Astrocyte of the cerebellum (primary cell): ENCODE measurements at regions not wholly inside any gene's neighbourhood (a gene's known extent, or its start where the extent isn't known, plus 50 kb on each side); places are given as distances from the start of the nearest gene placed in this dataset.
"Not testable (repeated sequence)": the region's sequence is repeated elsewhere in the genome, so short reads cannot be mapped to it uniquely, and the experiment has no call there.

Experiments
- DNase-seq: peaks from one replicate; pipeline ENCODE4 v3.0.0-alpha.2; 2011; ENCODE audit warnings: low read depth
- H3K4me3 ChIP-seq: 2 replicates; pipeline ENCODE4 v1.5.1; 2011; ENCODE audit warnings: mild to moderate bottlenecking, low read depth, low read length, moderate library complexity
- in situ Hi-C: cut with HindIII; loops from 2 replicates; pipeline ENCODE4 v1.10.0; 2017; ENCODE audit warnings: low sequenced_read_pairs
- TF ChIP-seq, protein P1 (sequence below): IDR thresholded peaks from 2 replicates; pipeline ENCODE4 v1.5.1; 2012; ENCODE audit warnings: low read length, low read depth, moderate library complexity, mild to moderate bottlenecking; ENCODE audit errors: missing control alignments

DNA sequence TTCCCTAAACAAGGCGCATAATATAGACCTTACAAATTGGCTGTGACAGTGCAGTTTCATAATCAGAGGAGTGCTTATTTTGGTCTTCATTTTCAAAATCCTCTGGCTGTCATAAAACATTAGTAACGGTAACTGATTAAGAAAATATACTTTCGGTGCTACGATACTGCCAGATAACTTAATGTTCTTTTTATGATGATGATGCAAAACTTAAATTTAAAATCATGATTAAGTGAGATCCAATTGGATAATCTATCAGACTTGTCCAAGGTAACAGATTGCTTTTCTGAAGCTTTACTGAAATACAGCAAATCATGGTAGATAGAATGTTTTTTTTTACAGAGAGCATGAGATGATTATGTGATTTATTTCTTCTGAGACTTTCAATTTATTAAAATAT, 364.2 kb upstream of the CNTN3 start:
- in situ Hi-C loops = loop anchor here (5.0 kb wide), 1 partner anchor 44 kb away; no protein-coding TSS in a partner anchor
- DNase-seq = no peak
- TF ChIP-seq, protein P1, sequence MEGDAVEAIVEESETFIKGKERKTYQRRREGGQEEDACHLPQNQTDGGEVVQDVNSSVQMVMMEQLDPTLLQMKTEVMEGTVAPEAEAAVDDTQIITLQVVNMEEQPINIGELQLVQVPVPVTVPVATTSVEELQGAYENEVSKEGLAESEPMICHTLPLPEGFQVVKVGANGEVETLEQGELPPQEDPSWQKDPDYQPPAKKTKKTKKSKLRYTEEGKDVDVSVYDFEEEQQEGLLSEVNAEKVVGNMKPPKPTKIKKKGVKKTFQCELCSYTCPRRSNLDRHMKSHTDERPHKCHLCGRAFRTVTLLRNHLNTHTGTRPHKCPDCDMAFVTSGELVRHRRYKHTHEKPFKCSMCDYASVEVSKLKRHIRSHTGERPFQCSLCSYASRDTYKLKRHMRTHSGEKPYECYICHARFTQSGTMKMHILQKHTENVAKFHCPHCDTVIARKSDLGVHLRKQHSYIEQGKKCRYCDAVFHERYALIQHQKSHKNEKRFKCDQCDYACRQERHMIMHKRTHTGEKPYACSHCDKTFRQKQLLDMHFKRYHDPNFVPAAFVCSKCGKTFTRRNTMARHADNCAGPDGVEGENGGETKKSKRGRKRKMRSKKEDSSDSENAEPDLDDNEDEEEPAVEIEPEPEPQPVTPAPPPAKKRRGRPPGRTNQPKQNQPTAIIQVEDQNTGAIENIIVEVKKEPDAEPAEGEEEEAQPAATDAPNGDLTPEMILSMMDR = no peak
- no peak overlapping the region for H3K4me3 ChIP-seq

DNA sequence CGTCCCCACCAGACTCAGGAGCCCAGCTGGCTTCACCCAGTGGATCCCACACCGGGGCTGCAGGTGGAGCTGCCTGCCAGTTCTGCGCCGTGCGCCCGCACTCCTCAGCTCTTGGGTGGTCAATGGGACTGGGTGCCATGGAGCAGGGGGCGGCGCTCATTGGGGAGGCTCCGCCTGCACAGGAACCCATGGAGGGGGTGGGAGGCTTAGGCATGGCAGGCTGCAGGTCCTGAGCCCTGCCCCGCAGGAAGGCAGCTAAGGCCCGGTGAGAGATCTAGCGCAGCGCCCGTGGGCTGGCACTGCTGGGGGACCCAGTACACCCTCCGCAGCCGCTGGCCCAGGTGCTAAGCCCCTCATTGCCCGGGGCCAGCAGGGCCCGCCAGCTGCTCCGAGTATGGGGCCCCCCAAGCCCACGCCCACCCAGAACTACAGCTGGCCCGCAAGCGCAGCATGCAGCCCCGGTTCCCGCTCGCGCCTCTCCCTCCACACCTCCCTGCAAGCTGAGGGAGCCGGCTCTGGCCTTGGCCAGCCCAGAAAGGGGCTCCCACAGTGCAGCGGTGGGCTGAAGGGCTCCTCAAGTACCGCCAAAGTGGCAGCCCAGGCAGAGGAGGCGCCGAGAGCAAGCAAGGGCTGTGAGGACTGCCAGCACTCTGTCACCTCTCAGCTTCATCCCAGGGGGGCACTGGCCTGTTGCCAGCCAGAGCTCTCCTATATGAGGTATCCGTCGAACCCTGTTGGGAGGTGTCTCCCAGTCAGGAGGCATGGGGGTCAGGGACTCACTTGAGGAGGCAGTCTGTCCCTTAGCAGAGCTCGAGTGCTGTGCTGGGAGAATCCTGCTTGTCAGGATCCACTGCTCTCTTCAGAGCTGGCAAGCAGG, 370.8 kb upstream of the CNTN3 start:
- H3K4me3 ChIP-seq, DNase-seq, in situ Hi-C loops: not testable (repeated sequence)

DNA sequence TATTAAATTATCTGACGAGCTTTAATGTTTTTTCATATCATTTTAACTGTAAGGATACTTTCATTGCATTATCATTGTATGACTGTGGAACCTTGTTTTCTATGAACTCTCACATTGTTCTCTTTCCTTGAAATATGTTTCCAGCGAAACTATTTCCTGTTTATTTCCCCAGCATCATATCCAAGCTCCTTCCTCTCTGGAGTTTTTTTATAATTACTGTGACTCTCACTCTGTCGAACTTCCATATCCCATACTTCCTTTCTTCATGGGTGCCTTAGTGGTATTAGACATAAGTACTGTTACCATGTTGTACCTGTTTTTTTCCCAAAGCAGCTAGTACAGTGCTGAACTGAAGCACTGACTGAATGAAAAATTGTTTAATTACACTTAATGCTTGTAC, 373.6 kb upstream of the CNTN3 start:
- TF ChIP-seq, protein P1 = no peak
- in situ Hi-C loops = no loop called here
- DNase-seq = no peak

DNA sequence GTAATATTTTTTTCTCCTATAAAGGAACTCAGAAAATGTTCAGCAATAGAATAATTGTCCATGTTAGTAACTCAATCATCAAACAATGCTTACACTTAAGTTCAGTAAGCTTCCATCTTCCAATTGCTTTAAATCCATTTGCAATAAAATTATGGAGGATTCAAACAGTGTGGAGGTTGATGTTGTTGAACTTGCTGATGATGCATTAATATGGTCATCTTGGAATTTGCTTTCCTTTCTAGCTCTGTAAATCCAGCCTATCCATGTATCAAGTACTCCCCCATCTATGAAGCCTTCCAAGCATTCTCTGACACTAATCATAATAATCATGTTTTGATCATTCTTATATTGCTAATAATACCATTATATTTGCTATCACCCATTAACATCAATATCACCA, 378.4 kb upstream of the CNTN3 start:
- H3K4me3 ChIP-seq = no peak overlapping the region
- TF ChIP-seq, protein P1 = no peak
- in situ Hi-C loops = no loop called here
- no peak for DNase-seq

More for the DNA sequence above, 373.6 kb upstream of the CNTN3 start:
- H3K4me3 ChIP-seq = no peak overlapping the region

DNA sequence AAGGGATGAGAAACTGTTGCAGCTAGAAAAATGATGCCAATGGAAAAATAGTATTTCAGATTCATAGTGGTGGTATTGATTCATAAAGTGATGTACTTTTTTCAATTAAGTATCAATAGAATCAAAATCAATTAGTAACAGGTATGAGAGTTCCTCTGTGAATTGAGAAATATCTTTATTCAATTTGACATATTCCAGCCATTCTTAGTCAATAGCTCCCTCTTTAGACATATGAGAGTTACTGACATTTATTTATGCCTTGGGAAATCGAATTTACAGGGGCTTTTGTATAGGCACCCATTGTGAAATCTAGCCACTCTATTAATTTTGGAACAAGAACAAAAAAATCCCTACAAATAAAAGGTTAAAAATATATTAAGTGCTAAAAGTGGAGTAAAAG, 386.9 kb upstream of the CNTN3 start:
- in situ Hi-C loops = no loop called here
- DNase-seq = no peak
- no peak overlapping the region for H3K4me3 ChIP-seq
- TF ChIP-seq, protein P1 = peak; percentile 11

DNA sequence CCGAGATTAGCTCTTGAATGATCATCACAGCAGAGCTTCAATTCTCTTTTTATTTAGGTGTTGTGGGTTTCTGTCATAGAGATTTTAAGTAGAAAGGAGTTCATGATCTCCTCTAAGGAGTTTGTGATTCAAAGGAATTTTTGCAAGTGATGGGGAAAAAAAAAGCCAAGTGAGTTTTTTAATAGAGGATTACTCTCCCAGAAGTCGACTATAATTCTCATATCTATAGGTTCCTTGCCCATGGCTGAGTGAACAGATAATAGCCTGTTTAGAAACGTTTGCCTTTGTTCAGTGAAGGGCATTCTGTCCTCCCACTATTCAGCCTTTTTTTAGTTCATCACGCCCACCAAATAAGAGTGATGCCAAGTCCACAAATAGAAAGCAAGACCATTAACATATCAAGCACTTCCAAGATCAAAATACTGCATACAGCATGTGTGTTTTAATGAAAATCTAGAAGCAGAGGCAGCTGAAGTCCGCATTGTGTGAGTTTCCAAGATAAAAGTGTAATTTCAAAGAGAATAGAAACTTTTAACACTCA, 398.4 kb upstream of the CNTN3 start:
- in situ Hi-C loops = no loop called here
- no peak for DNase-seq
- TF ChIP-seq, protein P1 = no peak
- H3K4me3 ChIP-seq = no peak overlapping the region

DNA sequence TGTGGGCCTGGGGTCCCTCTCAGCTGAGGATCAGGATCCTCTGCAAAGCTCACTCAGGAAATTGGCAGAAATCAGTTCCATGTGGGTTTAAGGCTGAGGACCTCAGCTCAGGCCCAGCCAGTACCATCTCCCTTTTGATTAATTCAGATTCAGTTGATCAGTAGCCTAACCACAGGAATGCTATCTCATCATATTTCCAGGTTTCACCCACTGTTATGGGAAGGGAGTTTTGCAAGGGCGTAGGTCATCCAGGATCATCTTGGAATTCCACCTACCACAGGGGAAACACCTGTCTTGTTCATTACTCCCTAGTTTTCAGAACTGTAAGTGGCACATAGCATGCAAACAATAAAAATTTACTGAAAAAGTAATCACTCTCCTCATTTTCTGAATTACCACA, 399.5 kb upstream of the CNTN3 start:
- H3K4me3 ChIP-seq = no peak overlapping the region
- TF ChIP-seq, protein P1 = no peak
- in situ Hi-C loops = no loop called here
- no peak for DNase-seq
